ENCODE measurements at regions not wholly inside any gene's neighbourhood (a gene's known extent, or its start where the extent isn't known, plus 50 kb on each side); places are given as distances from the start of the nearest gene placed in this dataset.

DNA sequence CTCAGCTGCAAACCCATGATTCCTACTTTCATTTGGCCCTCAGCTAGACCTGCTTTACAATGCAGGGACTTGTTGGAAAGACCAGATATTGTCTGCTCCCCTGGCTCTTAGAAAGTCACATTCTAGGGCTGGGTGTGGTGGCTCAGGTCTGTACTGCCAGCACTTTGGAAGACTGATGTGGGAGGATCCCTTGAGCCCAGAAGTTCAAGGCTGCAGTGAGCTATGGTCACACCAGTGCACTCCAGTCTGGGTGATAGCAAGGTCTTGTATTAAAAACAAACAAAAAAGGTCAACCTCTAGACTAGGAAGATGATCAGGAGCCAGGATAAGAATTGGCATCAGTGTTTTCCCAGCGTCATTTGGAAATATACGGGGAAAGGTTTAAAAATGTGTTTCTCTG, 145.8 kb downstream of the PALM2AKAP2 start:
- DNase-seq (ENCODE audit: low spot score in 2 of 2) = no peak
- WGBS = 86% methylated on average over 2 of the region's 2 CpGs
- H3K4me3 ChIP-seq = no peak overlapping the region
- no peaks in the 10 kb centered on the region for H3K9me3 ChIP-seq
- no peak for TF ChIP-seq POLR2AphosphoS5 (IDR thresholded peaks at IDR 0.05)
- TF ChIP-seq POLR2A (IDR thresholded peaks at IDR 0.05) = no peak
- no peak for TF ChIP-seq EP300 (IDR thresholded peaks at IDR 0.05)
- TF ChIP-seq, protein P1, sequence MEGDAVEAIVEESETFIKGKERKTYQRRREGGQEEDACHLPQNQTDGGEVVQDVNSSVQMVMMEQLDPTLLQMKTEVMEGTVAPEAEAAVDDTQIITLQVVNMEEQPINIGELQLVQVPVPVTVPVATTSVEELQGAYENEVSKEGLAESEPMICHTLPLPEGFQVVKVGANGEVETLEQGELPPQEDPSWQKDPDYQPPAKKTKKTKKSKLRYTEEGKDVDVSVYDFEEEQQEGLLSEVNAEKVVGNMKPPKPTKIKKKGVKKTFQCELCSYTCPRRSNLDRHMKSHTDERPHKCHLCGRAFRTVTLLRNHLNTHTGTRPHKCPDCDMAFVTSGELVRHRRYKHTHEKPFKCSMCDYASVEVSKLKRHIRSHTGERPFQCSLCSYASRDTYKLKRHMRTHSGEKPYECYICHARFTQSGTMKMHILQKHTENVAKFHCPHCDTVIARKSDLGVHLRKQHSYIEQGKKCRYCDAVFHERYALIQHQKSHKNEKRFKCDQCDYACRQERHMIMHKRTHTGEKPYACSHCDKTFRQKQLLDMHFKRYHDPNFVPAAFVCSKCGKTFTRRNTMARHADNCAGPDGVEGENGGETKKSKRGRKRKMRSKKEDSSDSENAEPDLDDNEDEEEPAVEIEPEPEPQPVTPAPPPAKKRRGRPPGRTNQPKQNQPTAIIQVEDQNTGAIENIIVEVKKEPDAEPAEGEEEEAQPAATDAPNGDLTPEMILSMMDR (IDR thresholded peaks at IDR 0.05) = no peak
- H3K4me1 ChIP-seq = peaks cover 14% of the 10 kb centered on the region
- H3K27me3 ChIP-seq = no peaks in the 10 kb centered on the region
- no peak overlapping the region for H3K27ac ChIP-seq
- no peaks in the 10 kb centered on the region for H3K36me3 ChIP-seq

DNA sequence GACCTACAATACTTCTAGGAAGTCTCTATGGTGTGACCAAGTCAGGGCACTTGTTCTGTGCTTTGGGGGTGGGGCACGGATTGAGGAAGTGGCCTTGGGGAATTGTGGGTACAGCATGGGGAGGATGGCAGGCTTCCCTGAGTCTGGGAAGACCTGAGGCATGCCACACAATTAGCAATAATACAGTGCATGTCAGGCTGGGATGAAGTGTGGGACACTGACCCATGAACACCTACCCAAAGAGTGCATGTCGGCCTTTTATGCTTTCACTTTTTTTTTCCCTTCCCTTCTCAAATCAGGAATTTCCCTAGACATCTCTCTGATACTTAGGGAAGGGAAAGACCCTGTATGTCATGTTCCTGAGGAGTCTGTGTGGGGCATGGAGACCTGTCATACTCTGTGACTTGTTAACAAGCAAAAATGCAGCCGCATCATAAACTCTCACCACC, 146.4 kb downstream of the PALM2AKAP2 start:
- Histone ChIP-seq H3K27ac (no peak overlapping the region), H3K4me1 (peaks cover 14% of the 10 kb centered on the region), H3K36me3 (no peaks in the 10 kb centered on the region), H3K4me3 (no peak overlapping the region), H3K9me3 (no peaks in the 10 kb centered on the region), H3K27me3 (no peaks in the 10 kb centered on the region)
- TF ChIP-seq POLR2AphosphoS5 (IDR thresholded peaks at IDR 0.05) (no peak), EP300 (IDR thresholded peaks at IDR 0.05) (no peak), POLR2A (IDR thresholded peaks at IDR 0.05) (no peak)
- TF ChIP-seq, protein P1 (IDR thresholded peaks at IDR 0.05) = no peak
- 69% methylated on average over 3 of the region's 3 CpGs for WGBS
- no peak for DNase-seq (ENCODE audit: low spot score in 2 of 2)

DNA sequence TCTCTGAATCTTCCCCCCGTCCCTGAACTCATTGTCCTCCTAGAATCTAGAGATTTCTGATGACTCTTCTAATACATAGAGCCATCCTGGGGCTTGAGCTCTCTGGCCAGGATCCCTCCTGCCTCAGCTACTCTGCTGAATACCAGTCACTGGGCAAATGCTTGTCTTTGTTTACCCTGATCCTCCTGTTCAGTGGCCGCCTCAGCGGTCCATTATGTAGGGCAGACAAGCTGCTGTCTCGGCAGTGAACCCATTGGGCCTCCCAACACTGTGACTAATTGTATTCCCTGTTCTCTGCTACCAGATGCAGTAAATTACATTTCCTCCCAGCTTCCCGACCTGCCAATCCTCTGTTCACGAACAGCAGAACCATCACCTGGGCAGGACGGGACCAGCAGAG, 151.6 kb downstream of the PALM2AKAP2 start:
- Histone ChIP-seq H3K4me3 (no peak overlapping the region), H3K4me1 (no peaks in the 10 kb centered on the region), H3K36me3 (no peaks in the 10 kb centered on the region), H3K27ac (no peak overlapping the region), H3K27me3 (no peaks in the 10 kb centered on the region), H3K9me3 (no peaks in the 10 kb centered on the region)
- TF ChIP-seq POLR2A (IDR thresholded peaks at IDR 0.05) (no peak), EP300 (IDR thresholded peaks at IDR 0.05) (no peak), POLR2AphosphoS5 (IDR thresholded peaks at IDR 0.05) (no peak)
- TF ChIP-seq, protein P1 (IDR thresholded peaks at IDR 0.05) = no peak
- no peak for DNase-seq (ENCODE audit: low spot score in 2 of 2)
- 90% methylated on average over 7 of the region's 7 CpGs for WGBS

DNA sequence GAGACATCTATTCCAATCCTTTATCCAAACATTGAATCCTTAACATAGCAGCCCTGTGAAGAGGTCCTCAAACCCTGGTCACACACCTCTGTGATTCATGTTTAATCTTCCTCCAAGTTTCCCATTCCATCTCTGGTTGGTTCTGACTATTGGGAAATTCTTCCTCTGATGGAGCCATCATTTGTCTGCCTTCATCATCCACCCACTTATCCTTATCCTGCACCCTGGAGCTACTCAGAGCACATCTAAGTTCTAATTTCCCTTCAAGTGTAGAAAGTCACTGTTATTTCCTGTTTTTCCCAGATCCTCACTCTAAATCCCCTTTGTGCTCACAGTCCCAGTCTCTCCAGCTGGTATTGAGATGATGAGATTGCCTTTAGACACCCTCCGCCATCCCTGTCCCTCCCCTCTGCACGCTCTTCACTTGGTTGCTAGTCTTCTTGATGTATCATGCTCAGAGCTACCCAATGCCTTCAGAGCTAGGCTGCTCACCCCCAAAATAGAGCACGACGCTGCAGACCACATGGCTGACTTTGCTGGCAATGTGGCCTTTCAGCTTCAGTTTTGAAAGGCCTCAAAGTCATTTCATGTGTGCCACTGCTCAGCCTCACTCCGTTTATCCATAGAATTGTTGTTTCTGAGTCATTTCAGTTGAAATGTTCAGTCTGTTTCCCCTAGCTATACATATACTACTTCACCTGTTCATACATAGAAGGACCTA, 154.3 kb downstream of the PALM2AKAP2 start:
- H3K4me1 ChIP-seq = no peaks in the 10 kb centered on the region
- H3K36me3 ChIP-seq = no peaks in the 10 kb centered on the region
- H3K9me3 ChIP-seq = no peaks in the 10 kb centered on the region
- no peak overlapping the region for H3K4me3 ChIP-seq
- DNase-seq (ENCODE audit: low spot score in 2 of 2) = no peak
- H3K27me3 ChIP-seq = no peaks in the 10 kb centered on the region
- H3K27ac ChIP-seq = no peak overlapping the region
- 89% methylated on average over 5 of the region's 5 CpGs for WGBS
- TF ChIP-seq POLR2AphosphoS5 (IDR thresholded peaks at IDR 0.05) = no peak
- TF ChIP-seq POLR2A (IDR thresholded peaks at IDR 0.05) = no peak
- TF ChIP-seq, protein P1 (IDR thresholded peaks at IDR 0.05) = no peak
- TF ChIP-seq EP300 (IDR thresholded peaks at IDR 0.05) = no peak

DNA sequence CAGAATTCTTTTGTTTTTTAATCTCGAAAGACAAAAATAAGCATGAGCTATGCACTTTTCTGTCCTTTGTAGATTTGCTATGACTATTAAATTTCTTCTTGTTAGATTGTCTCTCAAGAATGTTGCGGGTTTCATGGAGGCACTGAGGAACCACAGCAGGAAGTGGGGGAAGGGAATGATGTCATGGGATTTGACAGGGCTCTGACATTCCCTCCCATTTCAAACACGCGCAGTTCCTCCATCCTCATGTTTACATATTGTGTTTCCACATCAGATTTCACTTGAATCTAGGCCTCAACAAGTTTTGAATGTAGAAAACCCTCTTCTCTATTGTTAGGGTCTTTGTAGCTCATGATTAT, 154.8 kb downstream of the PALM2AKAP2 start:
- no peak overlapping the region for H3K27ac ChIP-seq
- DNase-seq (ENCODE audit: low spot score in 2 of 2) = no peak

More for the DNA sequence above, 154.8 kb downstream of the PALM2AKAP2 start:
- no peaks in the 10 kb centered on the region for H3K36me3 ChIP-seq
- no peaks in the 10 kb centered on the region for H3K27me3 ChIP-seq
- H3K4me1 ChIP-seq = no peaks in the 10 kb centered on the region
- TF ChIP-seq, protein P1 (IDR thresholded peaks at IDR 0.05) = no peak
- no peak for TF ChIP-seq POLR2A (IDR thresholded peaks at IDR 0.05)
- TF ChIP-seq POLR2AphosphoS5 (IDR thresholded peaks at IDR 0.05) = no peak
- no peak for TF ChIP-seq EP300 (IDR thresholded peaks at IDR 0.05)
- 90% methylated on average over 4 of the region's 4 CpGs for WGBS
- H3K4me3 ChIP-seq = no peak overlapping the region
- no peaks in the 10 kb centered on the region for H3K9me3 ChIP-seq
